Astrocyte (in vitro differentiated cells and primary cell): ENCODE measurements at regions not wholly inside any gene's neighbourhood (a gene's known extent, or its start where the extent isn't known, plus 50 kb on each side); places are given as distances from the start of the nearest gene placed in this dataset.

Experiments used
- EZH2 ChIP-seq: IDR thresholded peaks from 2 replicates; pipeline ENCODE4 v1.6.1; 2012; ENCODE audit warnings: mild to moderate bottlenecking, low read length, inconsistent platforms; ENCODE audit not compliant: insufficient read depth
- TF ChIP-seq, protein P1 (sequence below): IDR thresholded peaks from 2 replicates; pipeline ENCODE4 v1.5.1; 2011; ENCODE audit warnings: low read depth, mild to moderate bottlenecking, inconsistent platforms, low read length, moderate library complexity; ENCODE audit not compliant: insufficient read depth

DNA sequence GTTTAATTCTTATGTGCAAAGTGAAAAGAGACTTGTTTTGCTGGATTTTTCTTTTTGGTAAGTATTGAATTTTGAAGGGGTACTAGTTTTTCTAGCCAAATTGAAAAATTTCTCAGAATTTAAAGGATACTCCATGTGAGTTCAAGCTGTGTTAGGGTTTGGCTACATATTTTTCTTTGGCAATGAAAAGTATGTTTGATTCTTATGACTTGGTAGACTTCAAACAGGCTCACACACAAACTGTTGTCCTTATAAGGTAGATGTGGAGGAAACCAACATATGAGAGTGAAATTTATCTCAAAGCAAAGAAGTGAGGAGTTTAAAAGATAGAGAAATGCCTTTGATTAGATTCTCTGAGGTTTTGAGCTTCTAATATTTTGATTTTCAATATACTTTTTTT is 356.7 kb downstream of the BCKDHB start:
- TF ChIP-seq, protein P1, sequence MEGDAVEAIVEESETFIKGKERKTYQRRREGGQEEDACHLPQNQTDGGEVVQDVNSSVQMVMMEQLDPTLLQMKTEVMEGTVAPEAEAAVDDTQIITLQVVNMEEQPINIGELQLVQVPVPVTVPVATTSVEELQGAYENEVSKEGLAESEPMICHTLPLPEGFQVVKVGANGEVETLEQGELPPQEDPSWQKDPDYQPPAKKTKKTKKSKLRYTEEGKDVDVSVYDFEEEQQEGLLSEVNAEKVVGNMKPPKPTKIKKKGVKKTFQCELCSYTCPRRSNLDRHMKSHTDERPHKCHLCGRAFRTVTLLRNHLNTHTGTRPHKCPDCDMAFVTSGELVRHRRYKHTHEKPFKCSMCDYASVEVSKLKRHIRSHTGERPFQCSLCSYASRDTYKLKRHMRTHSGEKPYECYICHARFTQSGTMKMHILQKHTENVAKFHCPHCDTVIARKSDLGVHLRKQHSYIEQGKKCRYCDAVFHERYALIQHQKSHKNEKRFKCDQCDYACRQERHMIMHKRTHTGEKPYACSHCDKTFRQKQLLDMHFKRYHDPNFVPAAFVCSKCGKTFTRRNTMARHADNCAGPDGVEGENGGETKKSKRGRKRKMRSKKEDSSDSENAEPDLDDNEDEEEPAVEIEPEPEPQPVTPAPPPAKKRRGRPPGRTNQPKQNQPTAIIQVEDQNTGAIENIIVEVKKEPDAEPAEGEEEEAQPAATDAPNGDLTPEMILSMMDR, result no peak
- TF ChIP-seq EZH2, result no peak
